ENCODE measurements at regions not wholly inside any gene's neighbourhood (a gene's known extent, or its start where the extent isn't known, plus 50 kb on each side); places are given as distances from the start of the nearest gene placed in this dataset.

DNA sequence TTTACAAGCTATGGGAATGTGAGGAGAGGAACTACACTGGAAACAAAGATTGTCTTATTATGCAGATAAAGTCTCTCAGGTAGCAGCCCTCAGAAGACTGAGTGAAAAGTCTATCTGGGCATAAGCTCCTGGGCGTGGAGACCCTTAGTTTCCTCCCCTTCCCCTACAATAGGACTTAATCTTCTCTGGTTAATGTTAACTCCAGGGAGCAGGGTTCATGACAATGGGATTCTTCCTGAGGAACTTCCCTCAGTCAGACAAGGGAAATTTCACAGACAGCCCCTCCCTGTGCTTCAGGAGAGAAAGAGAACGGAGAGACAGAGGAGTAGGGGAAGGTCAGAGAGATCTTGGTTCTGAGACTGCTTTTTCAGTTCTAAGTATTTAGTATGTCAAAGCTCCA is 1428.6 kb downstream of the LRRC4C start:
- intact Hi-C loops (cut with micrococcal nuclease; ENCODE audit: unreplicated experiment) = no loop called here
- DNase-seq = peak in 1 of 2 experiments; percentile 4
- no peaks in the 10 kb centered on the region for H3K27me3 Mint-ChIP-seq (ENCODE audit: insufficient read depth, unreplicated experiment)
- H3K36me3 Mint-ChIP-seq (ENCODE audit: insufficient read depth, unreplicated experiment) = no peaks in the 10 kb centered on the region
- peak overlapping the region; percentile 87 for H3K27ac Mint-ChIP-seq (ENCODE audit: unreplicated experiment)
- peaks cover 31% of the 10 kb centered on the region for H3K4me1 ChIP-seq
- no peaks in the 10 kb centered on the region for H3K36me3 ChIP-seq (ENCODE audit: control insufficient read depth, insufficient read depth, low read length)
- peak overlapping the region; percentile 27 for H3K4me3 Mint-ChIP-seq (ENCODE audit: unreplicated experiment)
- POLR2A ChIA-PET = no interaction called here
- BruUV-seq (replicated peaks) = no TSS peak
- CTCF ChIA-PET = no interaction called here
- no peaks in the 10 kb centered on the region for H3K9me3 Mint-ChIP-seq (ENCODE audit: unreplicated experiment)
- H3K9me3 ChIP-seq = no peaks in the 10 kb centered on the region; the same call in 1 of the 2 replicates
- TF ChIP-seq, protein P1, sequence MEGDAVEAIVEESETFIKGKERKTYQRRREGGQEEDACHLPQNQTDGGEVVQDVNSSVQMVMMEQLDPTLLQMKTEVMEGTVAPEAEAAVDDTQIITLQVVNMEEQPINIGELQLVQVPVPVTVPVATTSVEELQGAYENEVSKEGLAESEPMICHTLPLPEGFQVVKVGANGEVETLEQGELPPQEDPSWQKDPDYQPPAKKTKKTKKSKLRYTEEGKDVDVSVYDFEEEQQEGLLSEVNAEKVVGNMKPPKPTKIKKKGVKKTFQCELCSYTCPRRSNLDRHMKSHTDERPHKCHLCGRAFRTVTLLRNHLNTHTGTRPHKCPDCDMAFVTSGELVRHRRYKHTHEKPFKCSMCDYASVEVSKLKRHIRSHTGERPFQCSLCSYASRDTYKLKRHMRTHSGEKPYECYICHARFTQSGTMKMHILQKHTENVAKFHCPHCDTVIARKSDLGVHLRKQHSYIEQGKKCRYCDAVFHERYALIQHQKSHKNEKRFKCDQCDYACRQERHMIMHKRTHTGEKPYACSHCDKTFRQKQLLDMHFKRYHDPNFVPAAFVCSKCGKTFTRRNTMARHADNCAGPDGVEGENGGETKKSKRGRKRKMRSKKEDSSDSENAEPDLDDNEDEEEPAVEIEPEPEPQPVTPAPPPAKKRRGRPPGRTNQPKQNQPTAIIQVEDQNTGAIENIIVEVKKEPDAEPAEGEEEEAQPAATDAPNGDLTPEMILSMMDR (IDR thresholded peaks at IDR 0.05; ENCODE audit: insufficient read depth in 1 of 2, low read depth in 1 of 2, low read length in 1 of 2, severe bottlenecking in 1 of 2, unreplicated experiment in 1 of 2) = no peak
- H3K27me3 ChIP-seq (replicated peaks; ENCODE audit: control insufficient read depth, insufficient read depth, low read length) = no peaks in the 10 kb centered on the region
- H3K4me3 ChIP-seq (ENCODE audit: low read depth, low read length) = no peak overlapping the region
- peaks cover 22% of the 10 kb centered on the region for H3K4me1 Mint-ChIP-seq (ENCODE audit: low read depth, unreplicated experiment)

DNA sequence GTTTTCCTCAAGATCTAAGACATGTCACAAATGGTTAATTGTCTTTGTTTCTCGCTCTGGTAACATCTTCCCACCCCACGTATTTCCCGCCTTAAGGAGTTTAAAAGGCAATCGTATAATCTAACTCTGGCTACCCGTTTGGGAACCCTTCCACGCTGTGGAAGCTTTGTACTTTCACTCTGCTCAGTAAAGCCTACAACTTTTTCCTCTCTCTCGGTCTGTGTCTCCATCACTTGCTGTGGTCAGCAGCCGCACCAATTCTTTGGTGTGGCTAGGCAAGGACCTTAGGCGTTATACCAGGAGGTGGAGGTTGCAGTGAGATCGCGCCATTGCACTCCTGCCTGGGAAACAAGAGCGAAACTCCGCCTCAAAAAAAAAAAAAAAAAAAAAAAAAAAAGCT is 1430.1 kb downstream of the LRRC4C start:
- DNase-seq = peak; percentile 74 to 83
- peak overlapping the region; percentile 35 for H3K4me3 ChIP-seq (ENCODE audit: low read depth, low read length)
- Mint-ChIP-seq H3K27me3 (ENCODE audit: insufficient read depth, unreplicated experiment) (no peaks in the 10 kb centered on the region), H3K4me3 (ENCODE audit: unreplicated experiment) (peak overlapping the region; percentile 79), H3K9me3 (ENCODE audit: unreplicated experiment) (no peaks in the 10 kb centered on the region), H3K4me1 (ENCODE audit: low read depth, unreplicated experiment) (peaks cover 22% of the 10 kb centered on the region), H3K36me3 (ENCODE audit: insufficient read depth, unreplicated experiment) (no peaks in the 10 kb centered on the region), H3K27ac (ENCODE audit: unreplicated experiment) (peak overlapping the region; percentile 87)
- ChIA-PET POLR2A (interaction anchor here (0.6 kb wide), 1 partner anchor 39 kb away, joined by 3 read pairs; no protein-coding TSS in a partner anchor), CTCF (no interaction called here)
- BruUV-seq (replicated peaks) = no TSS peak
- no peaks in the 10 kb centered on the region for H3K27me3 ChIP-seq (replicated peaks; ENCODE audit: control insufficient read depth, insufficient read depth, low read length)
- no peaks in the 10 kb centered on the region; the same call in 1 of the 2 replicates for H3K9me3 ChIP-seq
- peaks cover 31% of the 10 kb centered on the region for H3K4me1 ChIP-seq
- H3K36me3 ChIP-seq (ENCODE audit: control insufficient read depth, insufficient read depth, low read length) = no peaks in the 10 kb centered on the region
- intact Hi-C loops (cut with micrococcal nuclease; ENCODE audit: unreplicated experiment) = loop anchor here (1.0 kb wide), 3 partner anchors 8 to 96 kb away; no protein-coding TSS in a partner anchor
- TF ChIP-seq, protein P1 (IDR thresholded peaks at IDR 0.05; ENCODE audit: insufficient read depth in 1 of 2, low read depth in 1 of 2, low read length in 1 of 2, severe bottlenecking in 1 of 2, unreplicated experiment in 1 of 2) = no peak

DNA sequence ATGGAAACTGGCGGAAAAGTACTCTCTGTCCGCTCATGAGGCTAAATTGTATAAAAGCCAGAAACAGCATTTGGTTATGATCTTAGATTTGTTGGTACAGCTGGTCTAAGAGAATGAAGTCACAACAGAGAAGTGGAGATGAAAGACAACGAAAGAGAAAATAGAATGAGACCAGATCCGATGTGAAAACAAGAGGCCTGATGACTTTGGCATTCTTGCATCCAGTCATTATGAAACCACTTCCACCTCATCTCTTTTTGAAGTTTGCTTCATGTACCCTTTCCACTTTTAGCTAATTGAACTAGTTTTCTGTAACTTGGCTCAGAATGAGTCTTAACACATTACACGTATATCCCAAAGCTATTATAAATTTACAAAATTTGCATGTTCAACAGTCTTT is 1431.7 kb downstream of the LRRC4C start:
- intact Hi-C loops (cut with micrococcal nuclease; ENCODE audit: unreplicated experiment) = no loop called here
- Mint-ChIP-seq H3K4me1 (ENCODE audit: low read depth, unreplicated experiment) (peaks cover 22% of the 10 kb centered on the region), H3K27me3 (ENCODE audit: insufficient read depth, unreplicated experiment) (no peaks in the 10 kb centered on the region), H3K4me3 (ENCODE audit: unreplicated experiment) (no peak overlapping the region), H3K27ac (ENCODE audit: unreplicated experiment) (peak overlapping the region; percentile 21), H3K9me3 (ENCODE audit: unreplicated experiment) (no peaks in the 10 kb centered on the region), H3K36me3 (ENCODE audit: insufficient read depth, unreplicated experiment) (no peaks in the 10 kb centered on the region)
- POLR2A ChIA-PET = no interaction called here
- H3K27me3 ChIP-seq (replicated peaks; ENCODE audit: control insufficient read depth, insufficient read depth, low read length) = no peaks in the 10 kb centered on the region
- H3K36me3 ChIP-seq (ENCODE audit: control insufficient read depth, insufficient read depth, low read length) = no peaks in the 10 kb centered on the region
- no TSS peak for BruUV-seq (replicated peaks)
- CTCF ChIA-PET = no interaction called here
- H3K4me1 ChIP-seq = peaks cover 31% of the 10 kb centered on the region
- no peak overlapping the region for H3K4me3 ChIP-seq (ENCODE audit: low read depth, low read length)
- TF ChIP-seq, protein P1 (IDR thresholded peaks at IDR 0.05; ENCODE audit: insufficient read depth in 1 of 2, low read depth in 1 of 2, low read length in 1 of 2, severe bottlenecking in 1 of 2, unreplicated experiment in 1 of 2) = no peak
- DNase-seq = no peak
- no peaks in the 10 kb centered on the region; the same call in 1 of the 2 replicates for H3K9me3 ChIP-seq
